Hematopoietic multipotent progenitor cell treated with erythropoietin and hydrocortisone succinate and interleukin-3 and kit ligand, for 4 days (in vitro differentiated cells): ENCODE measurements at regions not wholly inside any gene's neighbourhood (a gene's known extent, or its start where the extent isn't known, plus 50 kb on each side); places are given as distances from the start of the nearest gene placed in this dataset.
"Not testable (repeated sequence)": the region's sequence is repeated elsewhere in the genome, so short reads cannot be mapped to it uniquely, and the experiment has no call there.

Experiments
- DNase-seq: peaks from one replicate; pipeline ENCODE4 v3.0.0-alpha.2; 2015

- DNase-seq, result no peak
Observed at GRCh38 chr3:147152476-147152875, 253.9 kb downstream of the ZIC4 start.

- no peak for DNase-seq
Observed at GRCh38 chr3:147141516-147142288, 264.6 kb downstream of the ZIC4 start.

- no peak for DNase-seq
Observed at GRCh38 chr3:147139341-147139740, 267.0 kb downstream of the ZIC4 start.

- DNase-seq, result no peak
Observed at GRCh38 chr3:147132168-147132567, 274.2 kb downstream of the ZIC4 start.

- no peak for DNase-seq
Observed at GRCh38 chr3:147130461-147130860, 275.9 kb downstream of the ZIC4 start.

GRCh38 chr3:147129665-147130064, 276.7 kb downstream of the ZIC4 start:
- DNase-seq, result no peak

- DNase-seq, result no peak
Observed at GRCh38 chr3:147122350-147122749, 284.0 kb downstream of the ZIC4 start.

GRCh38 chr3:147119989-147120388, 286.4 kb downstream of the ZIC4 start:
- DNase-seq, result peak; percentile 19

GRCh38 chr3:147119346-147119745, 287.0 kb downstream of the ZIC4 start:
- DNase-seq, result no peak

- DNase-seq, result no peak
Observed at GRCh38 chr3:147118611-147119010, 287.7 kb downstream of the ZIC4 start.

- DNase-seq, result no peak
Observed at GRCh38 chr3:147117631-147118030, 288.7 kb downstream of the ZIC4 start.

GRCh38 chr3:147113293-147114044, 292.9 kb downstream of the ZIC4 start:
- DNase-seq, result no peak

GRCh38 chr3:147099076-147099475, 307.3 kb downstream of the ZIC4 start:
- no peak for DNase-seq

GRCh38 chr3:147090461-147090860, 315.9 kb downstream of the ZIC4 start:
- DNase-seq, result no peak

GRCh38 chr3:147089286-147089685, 317.1 kb downstream of the ZIC4 start:
- no peak for DNase-seq

GRCh38 chr3:147059500-147059899, 346.8 kb downstream of the ZIC4 start:
- not testable (repeated sequence) for DNase-seq

- no peak for DNase-seq
Observed at GRCh38 chr3:147049821-147050220, 356.5 kb downstream of the ZIC4 start.

- no peak for DNase-seq
Observed at GRCh38 chr3:147049305-147049704, 357.0 kb downstream of the ZIC4 start.

GRCh38 chr3:147046916-147047315, 359.4 kb downstream of the ZIC4 start:
- no peak for DNase-seq

- DNase-seq, result no peak
Observed at GRCh38 chr3:147038481-147038880, 367.9 kb downstream of the ZIC4 start.

GRCh38 chr3:147034359-147034758, 372.0 kb downstream of the ZIC4 start:
- no peak for DNase-seq

- DNase-seq, result no peak
Observed at GRCh38 chr3:147030274-147030673, 376.1 kb downstream of the ZIC4 start.

- DNase-seq, result no peak
Observed at GRCh38 chr3:147015334-147015733, 391.0 kb downstream of the ZIC4 start.

- no peak for DNase-seq
Observed at GRCh38 chr3:147008886-147009285, 397.5 kb downstream of the ZIC4 start.
